SK-N-SH treated with all-trans-retinoic acid at 6 μM for 48 hours (cell line): ENCODE measurements at regions not wholly inside any gene's neighbourhood (a gene's known extent, or its start where the extent isn't known, plus 50 kb on each side); places are given as distances from the start of the nearest gene placed in this dataset.

Source experiments
- ATAC-seq: fragments of 200-7000 bp; cut with Tn5 transposase; 3 replicates; pipeline ENCODE4 v1.9.1; 2020; ENCODE audit warnings: mild to moderate bottlenecking, moderate library complexity
- ARNTL ChIP-seq: fragments of 450-650 bp; formaldehyde crosslinking; IDR thresholded peaks from 2 replicates; pipeline ENCODE4 v1.5.0; 2020; ENCODE audit warnings: low read depth, mild to moderate bottlenecking, moderate library complexity, borderline replicate concordance
- BACH2 ChIP-seq: fragments of 250-450 bp; sonication (Bioruptor Pico); IDR thresholded peaks from 2 replicates; pipeline ENCODE4 v1.9.0; 2021; ENCODE audit warnings: mild to moderate bottlenecking, borderline replicate concordance
- CREB5 ChIP-seq: fragments of 250-450 bp; sonication (Bioruptor Pico); IDR thresholded peaks from 2 replicates; pipeline ENCODE4 v1.5.1; 2020; ENCODE audit warnings: low read depth, mild to moderate bottlenecking, moderate library complexity
- CSDC2 ChIP-seq: fragments of 250-450 bp; sonication (Bioruptor Pico); IDR thresholded peaks from 2 replicates; pipeline ENCODE4 v1.5.0; 2020; ENCODE audit warnings: mild to moderate bottlenecking, moderate library complexity
- CSRNP3 ChIP-seq: fragments of 250-450 bp; sonication (Bioruptor Pico); IDR thresholded peaks from 2 replicates; pipeline ENCODE4 v1.5.1; 2021; ENCODE audit warnings: mild to moderate bottlenecking, moderate library complexity
- ESRRG ChIP-seq: fragments of 250-450 bp; sonication (Bioruptor Pico); IDR thresholded peaks from 2 replicates; pipeline ENCODE4 v1.6.1; 2021; ENCODE audit warnings: mild to moderate bottlenecking
- GLIS3 ChIP-seq: fragments of 250-450 bp; sonication (Bioruptor Pico); IDR thresholded peaks from 2 replicates; pipeline ENCODE4 v1.5.0; 2020; ENCODE audit warnings: mild to moderate bottlenecking, moderate library complexity
- ISL1 ChIP-seq: fragments of 250-450 bp; sonication (Bioruptor Pico); IDR thresholded peaks from 2 replicates; pipeline ENCODE4 v2.1.2; 2022; ENCODE audit warnings: mild to moderate bottlenecking, moderate library complexity
- OSR1 ChIP-seq: fragments of 250-450 bp; sonication (Bioruptor Pico); IDR thresholded peaks from 2 replicates; pipeline ENCODE4 v1.8.0; 2022; ENCODE audit warnings: moderate library complexity, mild to moderate bottlenecking, inconsistent platforms
- PPARA ChIP-seq: fragments of 250-450 bp; sonication (Bioruptor Pico); IDR thresholded peaks from 2 replicates; pipeline ENCODE4 v1.5.0; 2020; ENCODE audit warnings: mild to moderate bottlenecking, borderline replicate concordance
- RARB ChIP-seq: fragments of 250-450 bp; sonication (Bioruptor Pico); IDR thresholded peaks from 2 replicates; pipeline ENCODE4 v1.8.0; 2021; ENCODE audit warnings: mild to moderate bottlenecking, moderate library complexity
- SNAI2 ChIP-seq: fragments of 250-450 bp; sonication (Bioruptor Pico); IDR thresholded peaks from 2 replicates; pipeline ENCODE4 v1.5.0; 2020; ENCODE audit warnings: mild to moderate bottlenecking, moderate library complexity
- TCF4 ChIP-seq: fragments of 250-450 bp; sonication (Bioruptor Pico); IDR thresholded peaks from 2 replicates; pipeline ENCODE4 v1.8.0; 2021; ENCODE audit warnings: mild to moderate bottlenecking, moderate library complexity, borderline replicate concordance
- TOX ChIP-seq: fragments of 250-450 bp; sonication (Bioruptor Pico); IDR thresholded peaks from 2 replicates; pipeline ENCODE4 v1.8.0; 2021; ENCODE audit warnings: mild to moderate bottlenecking, moderate library complexity, borderline replicate concordance
- TSHZ2 ChIP-seq: fragments of 250-450 bp; sonication (Bioruptor Pico); IDR thresholded peaks from 2 replicates; pipeline ENCODE4 v1.5.0; 2020; ENCODE audit warnings: mild to moderate bottlenecking, moderate library complexity
- ZC3H10 ChIP-seq: fragments of 250-450 bp; sonication (Bioruptor Pico); IDR thresholded peaks from 2 replicates; pipeline ENCODE4 v1.5.1; 2021; ENCODE audit warnings: mild to moderate bottlenecking, moderate library complexity
- ZFP30 ChIP-seq: fragments of 450-650 bp; formaldehyde crosslinking; IDR thresholded peaks from 2 replicates; pipeline ENCODE4 v1.5.0; 2022; ENCODE audit warnings: mild to moderate bottlenecking, moderate library complexity
- ZNF565 ChIP-seq: fragments of 450-650 bp; formaldehyde crosslinking; conservative IDR thresholded peaks from 2 replicates; pipeline ENCODE4 v1.5.0; 2020; ENCODE audit warnings: low read depth, mild to moderate bottlenecking, moderate library complexity
- ZNF70 ChIP-seq: fragments of 450-650 bp; formaldehyde crosslinking; IDR thresholded peaks from 2 replicates; pipeline ENCODE4 v1.5.0; 2020; ENCODE audit warnings: mild to moderate bottlenecking, moderate library complexity
- ZNF8 ChIP-seq: fragments of 450-650 bp; formaldehyde crosslinking; IDR thresholded peaks from 2 replicates; pipeline ENCODE4 v1.5.0; 2020; ENCODE audit warnings: mild to moderate bottlenecking, moderate library complexity
- TF ChIP-seq, protein P1 (sequence below): fragments of 250-450 bp; sonication (Bioruptor Pico); IDR thresholded peaks from 2 replicates; pipeline ENCODE4 v1.8.0; 2020; ENCODE audit warnings: mild to moderate bottlenecking, moderate library complexity, borderline replicate concordance
- TF ChIP-seq, protein P2 (sequence below): fragments of 250-450 bp; sonication (Bioruptor Pico); IDR thresholded peaks from 2 replicates; pipeline ENCODE4 v1.8.0; 2021; ENCODE audit warnings: low read depth, mild to moderate bottlenecking, moderate library complexity, borderline replicate concordance

GRCh38 chr4:38548256-38548655, 115.7 kb upstream of the KLF3 start:
- no peak for ATAC-seq
- no peak for TF ChIP-seq TOX (CRISPR knock-in tag)
- TF ChIP-seq ZNF8 (CRISPR knock-in tag): no peak
- TF ChIP-seq SNAI2 (CRISPR knock-in tag): no peak
- no peak for TF ChIP-seq ESRRG (CRISPR knock-in tag)
- TF ChIP-seq PPARA (CRISPR knock-in tag): no peak
- no peak for TF ChIP-seq CREB5 (CRISPR knock-in tag)
- TF ChIP-seq, protein P1, sequence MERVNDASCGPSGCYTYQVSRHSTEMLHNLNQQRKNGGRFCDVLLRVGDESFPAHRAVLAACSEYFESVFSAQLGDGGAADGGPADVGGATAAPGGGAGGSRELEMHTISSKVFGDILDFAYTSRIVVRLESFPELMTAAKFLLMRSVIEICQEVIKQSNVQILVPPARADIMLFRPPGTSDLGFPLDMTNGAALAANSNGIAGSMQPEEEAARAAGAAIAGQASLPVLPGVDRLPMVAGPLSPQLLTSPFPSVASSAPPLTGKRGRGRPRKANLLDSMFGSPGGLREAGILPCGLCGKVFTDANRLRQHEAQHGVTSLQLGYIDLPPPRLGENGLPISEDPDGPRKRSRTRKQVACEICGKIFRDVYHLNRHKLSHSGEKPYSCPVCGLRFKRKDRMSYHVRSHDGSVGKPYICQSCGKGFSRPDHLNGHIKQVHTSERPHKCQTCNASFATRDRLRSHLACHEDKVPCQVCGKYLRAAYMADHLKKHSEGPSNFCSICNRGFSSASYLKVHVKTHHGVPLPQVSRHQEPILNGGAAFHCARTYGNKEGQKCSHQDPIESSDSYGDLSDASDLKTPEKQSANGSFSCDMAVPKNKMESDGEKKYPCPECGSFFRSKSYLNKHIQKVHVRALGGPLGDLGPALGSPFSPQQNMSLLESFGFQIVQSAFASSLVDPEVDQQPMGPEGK: no peak
- TF ChIP-seq CSRNP3 (CRISPR knock-in tag): no peak
- no peak for TF ChIP-seq GLIS3 (CRISPR knock-in tag)
- TF ChIP-seq RARB (CRISPR knock-in tag): no peak
- TF ChIP-seq BACH2 (CRISPR knock-in tag): no peak
- no peak for TF ChIP-seq ISL1
- TF ChIP-seq ZNF70 (CRISPR knock-in tag): no peak
- no peak for TF ChIP-seq ZFP30 (CRISPR knock-in tag)
- no peak for TF ChIP-seq ARNTL
- no peak for TF ChIP-seq ZNF565 (CRISPR knock-in tag)
- TF ChIP-seq TSHZ2: no peak
- TF ChIP-seq CSDC2: no peak
- TF ChIP-seq, protein P2, sequence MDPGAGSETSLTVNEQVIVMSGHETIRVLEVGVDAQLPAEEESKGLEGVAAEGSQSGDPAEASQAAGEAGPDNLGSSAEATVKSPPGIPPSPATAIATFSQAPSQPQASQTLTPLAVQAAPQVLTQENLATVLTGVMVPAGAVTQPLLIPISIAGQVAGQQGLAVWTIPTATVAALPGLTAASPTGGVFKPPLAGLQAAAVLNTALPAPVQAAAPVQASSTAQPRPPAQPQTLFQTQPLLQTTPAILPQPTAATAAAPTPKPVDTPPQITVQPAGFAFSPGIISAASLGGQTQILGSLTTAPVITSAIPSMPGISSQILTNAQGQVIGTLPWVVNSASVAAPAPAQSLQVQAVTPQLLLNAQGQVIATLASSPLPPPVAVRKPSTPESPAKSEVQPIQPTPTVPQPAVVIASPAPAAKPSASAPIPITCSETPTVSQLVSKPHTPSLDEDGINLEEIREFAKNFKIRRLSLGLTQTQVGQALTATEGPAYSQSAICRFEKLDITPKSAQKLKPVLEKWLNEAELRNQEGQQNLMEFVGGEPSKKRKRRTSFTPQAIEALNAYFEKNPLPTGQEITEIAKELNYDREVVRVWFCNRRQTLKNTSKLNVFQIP (CRISPR knock-in tag): no peak
- no peak for TF ChIP-seq ZC3H10 (CRISPR knock-in tag)

DNA sequence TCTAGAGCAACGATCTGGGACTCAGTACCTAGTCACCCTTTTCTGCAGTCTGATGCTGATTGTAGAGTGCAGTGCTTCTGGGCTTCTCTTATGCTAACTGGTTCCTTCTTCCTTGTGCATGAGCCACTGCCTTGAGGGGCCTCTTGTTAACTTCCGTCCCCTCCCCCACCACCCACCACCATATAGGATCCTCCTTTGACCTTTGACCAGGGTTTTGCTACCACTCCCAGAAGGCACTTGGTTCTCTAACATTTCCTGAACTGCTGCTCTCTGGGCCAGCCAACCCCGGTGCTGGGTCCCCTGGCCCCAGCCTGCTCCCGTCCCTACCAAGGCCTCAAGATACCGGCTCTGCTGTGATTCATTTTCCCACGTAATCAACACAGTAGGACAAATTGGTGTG, 104.6 kb upstream of the KLF3 start:
- ATAC-seq: no peak
- no peak for TF ChIP-seq ZNF8 (CRISPR knock-in tag)
- no peak for TF ChIP-seq ZNF565 (CRISPR knock-in tag)
- no peak for TF ChIP-seq RARB (CRISPR knock-in tag)
- TF ChIP-seq TOX (CRISPR knock-in tag): no peak
- TF ChIP-seq BACH2 (CRISPR knock-in tag): no peak
- TF ChIP-seq TCF4 (CRISPR knock-in tag): no peak
- TF ChIP-seq GLIS3 (CRISPR knock-in tag): no peak
- TF ChIP-seq ZFP30 (CRISPR knock-in tag): no peak
- TF ChIP-seq TSHZ2: no peak
- TF ChIP-seq, protein P1: no peak
- TF ChIP-seq SNAI2 (CRISPR knock-in tag): no peak
- TF ChIP-seq CSRNP3 (CRISPR knock-in tag): no peak
- TF ChIP-seq ZNF70 (CRISPR knock-in tag): no peak
- no peak for TF ChIP-seq CREB5 (CRISPR knock-in tag)
- no peak for TF ChIP-seq ARNTL
- TF ChIP-seq OSR1 (CRISPR knock-in tag): no peak
